Keratinocyte (primary cell): ENCODE measurements at regions not wholly inside any gene's neighbourhood (a gene's known extent, or its start where the extent isn't known, plus 50 kb on each side); places are given as distances from the start of the nearest gene placed in this dataset.

Source experiments
- DNase-seq: peaks from one replicate; pipeline ENCODE4 v3.0.0-alpha.2; 2011; ENCODE audit warnings: low read depth, missing footprints, low spot score
- FAIRE-seq: peaks from 2 replicates; lab custom pipeline; 2011; peaks lifted over from hg19 to GRCh38; lab: Jason Lieb, UNC
- H2AFZ ChIP-seq: 2 replicates; pipeline ENCODE4 v1.6.0; 2012; ENCODE audit warnings: low read length, control low read depth, inconsistent platforms; ENCODE audit not compliant: control insufficient read depth
- H3K27ac ChIP-seq: 2 replicates; pipeline ENCODE4 v1.5.1; 2011; ENCODE audit warnings: low read length; ENCODE audit not compliant: control insufficient read depth, insufficient read depth
- H3K27me3 ChIP-seq: 3 replicates; pipeline ENCODE4 v1.6.0; 2011; ENCODE audit warnings: low read length; ENCODE audit not compliant: control insufficient read depth, insufficient read depth; ENCODE audit errors: extremely low read depth
- H3K36me3 ChIP-seq, 2 experiments: 2 replicates in 1 of 2; 3 replicates in 1 of 2; pipeline ENCODE4 v1.5.1; 2011; ENCODE audit warnings: low read length in 2 of 2, mild to moderate bottlenecking in 1 of 2; ENCODE audit not compliant: control insufficient read depth in 2 of 2, insufficient read depth in 2 of 2; ENCODE audit errors: extremely low read depth in 1 of 2
- H3K4me1 ChIP-seq: 3 replicates; pipeline ENCODE4 v1.5.1; 2011; ENCODE audit warnings: low read length; ENCODE audit not compliant: control insufficient read depth, insufficient read depth; ENCODE audit errors: extremely low read depth
- H3K4me2 ChIP-seq: 3 replicates; pipeline ENCODE4 v1.6.0; 2011; ENCODE audit warnings: low read depth, low read length; ENCODE audit not compliant: control insufficient read depth, insufficient read depth; ENCODE audit errors: extremely low read depth
- H3K4me3 ChIP-seq, 3 experiments: fragments of 200-600 bp in 1 of 3; sonication (generic) in 1 of 3; 2 replicates in 2 of 3; 3 replicates in 1 of 3; pipeline ENCODE4 v1.5.1; 2011 to 2016; ENCODE audit warnings: low read length in 3 of 3, mild to moderate bottlenecking in 3 of 3, control low read depth in 2 of 3, inconsistent platforms in 1 of 3, low read depth in 1 of 3, mixed read lengths in 1 of 3, mixed run types in 1 of 3, moderate library complexity in 1 of 3; ENCODE audit not compliant: control insufficient read depth in 2 of 3, insufficient read depth in 2 of 3; ENCODE audit errors: extremely low read depth in 1 of 3
- H3K79me2 ChIP-seq: 2 replicates; pipeline ENCODE4 v1.6.0; 2012; ENCODE audit warnings: low read length; ENCODE audit not compliant: control insufficient read depth, insufficient read depth
- H3K9ac ChIP-seq: 3 replicates; pipeline ENCODE4 v1.6.0; 2011; ENCODE audit warnings: low read length; ENCODE audit not compliant: control insufficient read depth, insufficient read depth; ENCODE audit errors: extremely low read depth
- H3K9me1 ChIP-seq: 3 replicates; pipeline ENCODE4 v1.6.0; 2011; ENCODE audit warnings: low read length; ENCODE audit not compliant: control insufficient read depth, insufficient read depth; ENCODE audit errors: extremely low read depth
- H3K9me3 ChIP-seq: 2 replicates; pipeline ENCODE4 v1.5.1; 2012; ENCODE audit warnings: low read depth, low read length; ENCODE audit not compliant: control insufficient read depth
- H4K20me1 ChIP-seq: 3 replicates; pipeline ENCODE4 v1.6.0; 2011; ENCODE audit warnings: low read length; ENCODE audit not compliant: control insufficient read depth, insufficient read depth; ENCODE audit errors: extremely low read depth
- CTCF ChIP-seq, 3 experiments: IDR thresholded peaks in 1 of 3; conservative IDR thresholded peaks in 1 of 3; optimal IDR thresholded peaks in 1 of 3; 2 replicates in 2 of 3; 3 replicates in 1 of 3; pipeline versions ENCODE3 to v1.5.1; 2011; ENCODE audit warnings: low read length in 3 of 3, mild to moderate bottlenecking in 3 of 3, moderate library complexity in 2 of 3, control low read depth in 1 of 3, inconsistent platforms in 1 of 3; ENCODE audit not compliant: insufficient read depth in 2 of 3; ENCODE audit errors: extremely low read depth in 1 of 3
- EZH2 ChIP-seq: IDR thresholded peaks from one replicate; pipeline ENCODE4 v1.6.1; 2012; ENCODE audit warnings: inconsistent platforms, mild to moderate bottlenecking, low read length, moderate library complexity
- dilution Hi-C: fragments of 300-500 bp; cut with MboI; formaldehyde crosslinking; loops from one replicate; pipeline ENCODE4 v1.7.0; 2020; ENCODE audit warnings: low sequenced_read_pairs; ENCODE audit not compliant: extremely low pct_ligation_motif_present

- no peaks in the 10 kb centered on the region for H3K36me3 ChIP-seq
- no peak overlapping the region for H3K4me2 ChIP-seq
- H3K9me1 ChIP-seq: no peaks in the 10 kb centered on the region
- H3K79me2 ChIP-seq: no peaks in the 10 kb centered on the region
- peaks cover 2% of the 10 kb centered on the region for H4K20me1 ChIP-seq
- no peak overlapping the region for H3K27ac ChIP-seq
- peaks cover 28% of the 10 kb centered on the region for H3K27me3 ChIP-seq
- H2AFZ ChIP-seq: no peak overlapping the region
- dilution Hi-C loops: no loop called here
- H3K9ac ChIP-seq: no peak overlapping the region
- H3K4me1 ChIP-seq: peaks cover 15% of the 10 kb centered on the region
- no peak for DNase-seq
- no peak for FAIRE-seq
- H3K4me3 ChIP-seq: no peak overlapping the region
- TF ChIP-seq EZH2 (no peak), CTCF (optimal IDR thresholded peaks at IDR 0.05 in 1 of 3, IDR thresholded peaks at IDR 0.05 in 1 of 3, conservative IDR thresholded peaks at IDR 0.05 in 1 of 3; ENCODE audit: extremely low read depth in 1 of 3, insufficient read depth in 2 of 3, low read length in 3 of 3) (no peak)
- H3K9me3 ChIP-seq: no peaks in the 10 kb centered on the region
These were observed 103.9 kb downstream of the TTC32 start for GRCh38 chr2:19797871-19798270.

DNA sequence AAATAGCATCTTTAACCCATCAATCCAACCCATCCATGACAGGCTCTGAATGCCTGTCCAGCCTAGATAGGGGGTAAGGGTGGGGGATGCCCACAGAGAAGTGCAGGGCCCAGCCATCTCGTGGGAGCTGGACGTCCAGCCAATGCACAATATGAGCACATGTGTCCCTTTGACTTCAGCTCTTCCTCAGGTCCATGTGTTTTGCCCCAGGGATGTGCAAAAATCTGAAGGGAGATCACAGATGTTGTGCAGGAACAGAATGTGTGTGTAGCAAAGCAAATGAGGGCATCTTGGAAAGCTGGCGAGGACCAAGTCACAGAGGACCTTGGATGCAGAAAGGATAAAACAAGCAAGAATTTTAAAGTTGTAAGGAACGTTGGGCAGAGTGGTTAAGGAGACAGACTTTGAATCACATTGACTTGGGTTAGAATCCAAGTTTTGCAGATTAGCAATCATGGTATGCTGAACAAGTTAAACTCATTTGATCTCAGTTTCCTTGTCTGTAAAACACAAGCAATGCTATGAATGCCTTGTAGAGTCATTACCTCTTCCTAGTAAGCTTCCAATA lies 104.5 kb downstream of the TTC32 start:
- peaks cover 2% of the 10 kb centered on the region for H4K20me1 ChIP-seq
- H3K4me3 ChIP-seq: no peak overlapping the region
- H3K27me3 ChIP-seq: peaks cover 23% of the 10 kb centered on the region
- no peaks in the 10 kb centered on the region for H3K36me3 ChIP-seq
- FAIRE-seq (no peak), DNase-seq (no peak)
- H2AFZ ChIP-seq: no peak overlapping the region
- H3K79me2 ChIP-seq: no peaks in the 10 kb centered on the region
- H3K9ac ChIP-seq: no peak overlapping the region
- dilution Hi-C loops: no loop called here
- no peak for TF ChIP-seq EZH2
- no peak for TF ChIP-seq CTCF (optimal IDR thresholded peaks at IDR 0.05 in 1 of 3, IDR thresholded peaks at IDR 0.05 in 1 of 3, conservative IDR thresholded peaks at IDR 0.05 in 1 of 3; ENCODE audit: extremely low read depth in 1 of 3, insufficient read depth in 2 of 3, low read length in 3 of 3)
- no peak overlapping the region for H3K4me2 ChIP-seq
- H3K9me1 ChIP-seq: no peaks in the 10 kb centered on the region
- no peak overlapping the region for H3K27ac ChIP-seq
- H3K4me1 ChIP-seq: peaks cover 15% of the 10 kb centered on the region
- H3K9me3 ChIP-seq: no peaks in the 10 kb centered on the region
